ENCODE measurements at regions not wholly inside any gene's neighbourhood (a gene's known extent, or its start where the extent isn't known, plus 50 kb on each side); places are given as distances from the start of the nearest gene placed in this dataset.

- no peaks in the 10 kb centered on the region for H3K36me3 Mint-ChIP-seq (ENCODE audit: low read depth)
- no peak overlapping the region for H3K27ac Mint-ChIP-seq (ENCODE audit: unreplicated experiment)
- DNase-seq (ENCODE audit: low read depth, low spot score): no peak
- H3K4me1 Mint-ChIP-seq: no peaks in the 10 kb centered on the region
- no peaks in the 10 kb centered on the region for H3K27me3 Mint-ChIP-seq (ENCODE audit: low read depth)
- H3K4me3 Mint-ChIP-seq: no peak overlapping the region
- H3K9me3 Mint-ChIP-seq: peaks cover 4% of the 10 kb centered on the region
- TF ChIP-seq CTCF (conservative IDR thresholded peaks at IDR 0.05): no peak
Measured at GRCh38 chr1:81006502-81006901, 794.2 kb upstream of the ADGRL2 start.

GRCh38 chr1:81004011-81004410 is 796.7 kb upstream of the ADGRL2 start:
- Mint-ChIP-seq H3K4me1 (no peaks in the 10 kb centered on the region), H3K36me3 (ENCODE audit: low read depth) (peaks cover 6% of the 10 kb centered on the region), H3K27me3 (ENCODE audit: low read depth) (no peaks in the 10 kb centered on the region), H3K27ac (ENCODE audit: unreplicated experiment) (no peak overlapping the region), H3K4me3 (no peak overlapping the region), H3K9me3 (peaks cover 6% of the 10 kb centered on the region)
- no peak for DNase-seq (ENCODE audit: low read depth, low spot score)
- TF ChIP-seq CTCF (conservative IDR thresholded peaks at IDR 0.05): no peak

GRCh38 chr1:80994934-80995333 is 805.8 kb upstream of the ADGRL2 start:
- no peaks in the 10 kb centered on the region for H3K4me1 Mint-ChIP-seq
- no peaks in the 10 kb centered on the region for H3K36me3 Mint-ChIP-seq (ENCODE audit: low read depth)
- no peaks in the 10 kb centered on the region for H3K27me3 Mint-ChIP-seq (ENCODE audit: low read depth)
- no peak for DNase-seq (ENCODE audit: low read depth, low spot score)
- H3K9me3 Mint-ChIP-seq: peaks cover 2% of the 10 kb centered on the region
- H3K27ac Mint-ChIP-seq (ENCODE audit: unreplicated experiment): no peak overlapping the region
- TF ChIP-seq CTCF (conservative IDR thresholded peaks at IDR 0.05): no peak
- no peak overlapping the region for H3K4me3 Mint-ChIP-seq

GRCh38 chr1:80994038-80994437 is 806.7 kb upstream of the ADGRL2 start:
- Mint-ChIP-seq H3K4me1 (no peaks in the 10 kb centered on the region), H3K27ac (ENCODE audit: unreplicated experiment) (no peak overlapping the region), H3K27me3 (ENCODE audit: low read depth) (no peaks in the 10 kb centered on the region), H3K9me3 (peaks cover 2% of the 10 kb centered on the region), H3K36me3 (ENCODE audit: low read depth) (no peaks in the 10 kb centered on the region), H3K4me3 (no peak overlapping the region)
- TF ChIP-seq CTCF (conservative IDR thresholded peaks at IDR 0.05): no peak
- no peak for DNase-seq (ENCODE audit: low read depth, low spot score)

- no peaks in the 10 kb centered on the region for H3K4me1 Mint-ChIP-seq
- H3K36me3 Mint-ChIP-seq (ENCODE audit: low read depth): no peaks in the 10 kb centered on the region
- H3K4me3 Mint-ChIP-seq: no peak overlapping the region
- H3K9me3 Mint-ChIP-seq: peaks cover 2% of the 10 kb centered on the region
- TF ChIP-seq CTCF (conservative IDR thresholded peaks at IDR 0.05): no peak
- H3K27me3 Mint-ChIP-seq (ENCODE audit: low read depth): no peaks in the 10 kb centered on the region
- H3K27ac Mint-ChIP-seq (ENCODE audit: unreplicated experiment): no peak overlapping the region
- no peak for DNase-seq (ENCODE audit: low read depth, low spot score)
Measured at GRCh38 chr1:80993154-80993980, 807.4 kb upstream of the ADGRL2 start.
